ENCODE measurements at regions not wholly inside any gene's neighbourhood (a gene's known extent, or its start where the extent isn't known, plus 50 kb on each side); places are given as distances from the start of the nearest gene placed in this dataset.

DNA sequence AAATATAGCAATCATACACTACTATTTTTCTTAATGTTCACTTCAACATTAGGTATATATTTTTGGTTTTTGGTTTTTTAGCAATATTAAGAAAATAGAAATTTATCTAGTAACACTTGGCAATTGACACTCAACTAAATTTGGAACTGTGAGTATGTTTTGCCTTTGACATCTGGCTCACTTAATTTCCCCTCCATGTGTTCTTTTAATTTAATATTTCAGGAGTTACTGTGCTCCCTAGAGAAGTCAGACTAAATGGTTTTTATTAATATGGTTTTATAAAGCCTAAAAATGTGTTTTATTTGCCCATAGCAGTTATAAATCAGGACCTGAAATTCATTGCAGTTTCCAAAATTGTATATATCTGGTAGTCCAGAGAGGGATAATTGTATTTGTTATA, 175.3 kb upstream of the AVPR1A start:
- no peaks in the 10 kb centered on the region for H3K9me3 ChIP-seq
- no peak for TF ChIP-seq POLR2A (IDR thresholded peaks at IDR 0.05)
- TF ChIP-seq, protein P1, sequence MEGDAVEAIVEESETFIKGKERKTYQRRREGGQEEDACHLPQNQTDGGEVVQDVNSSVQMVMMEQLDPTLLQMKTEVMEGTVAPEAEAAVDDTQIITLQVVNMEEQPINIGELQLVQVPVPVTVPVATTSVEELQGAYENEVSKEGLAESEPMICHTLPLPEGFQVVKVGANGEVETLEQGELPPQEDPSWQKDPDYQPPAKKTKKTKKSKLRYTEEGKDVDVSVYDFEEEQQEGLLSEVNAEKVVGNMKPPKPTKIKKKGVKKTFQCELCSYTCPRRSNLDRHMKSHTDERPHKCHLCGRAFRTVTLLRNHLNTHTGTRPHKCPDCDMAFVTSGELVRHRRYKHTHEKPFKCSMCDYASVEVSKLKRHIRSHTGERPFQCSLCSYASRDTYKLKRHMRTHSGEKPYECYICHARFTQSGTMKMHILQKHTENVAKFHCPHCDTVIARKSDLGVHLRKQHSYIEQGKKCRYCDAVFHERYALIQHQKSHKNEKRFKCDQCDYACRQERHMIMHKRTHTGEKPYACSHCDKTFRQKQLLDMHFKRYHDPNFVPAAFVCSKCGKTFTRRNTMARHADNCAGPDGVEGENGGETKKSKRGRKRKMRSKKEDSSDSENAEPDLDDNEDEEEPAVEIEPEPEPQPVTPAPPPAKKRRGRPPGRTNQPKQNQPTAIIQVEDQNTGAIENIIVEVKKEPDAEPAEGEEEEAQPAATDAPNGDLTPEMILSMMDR (IDR thresholded peaks at IDR 0.05) = no peak
- no peaks in the 10 kb centered on the region for H3K36me3 ChIP-seq (replicated peaks in 1 of 2; ENCODE audit: insufficient read depth in 1 of 2, low read depth in 2 of 2)
- no peak for DNase-seq
- no peak overlapping the region for H3K27ac ChIP-seq
- no peak for ATAC-seq
- no peak overlapping the region for H3K4me3 ChIP-seq
- intact Hi-C loops (cut with DNase I) = no loop called here
- no peaks in the 10 kb centered on the region for H3K4me1 ChIP-seq
- no peaks in the 10 kb centered on the region for H3K27me3 ChIP-seq

DNA sequence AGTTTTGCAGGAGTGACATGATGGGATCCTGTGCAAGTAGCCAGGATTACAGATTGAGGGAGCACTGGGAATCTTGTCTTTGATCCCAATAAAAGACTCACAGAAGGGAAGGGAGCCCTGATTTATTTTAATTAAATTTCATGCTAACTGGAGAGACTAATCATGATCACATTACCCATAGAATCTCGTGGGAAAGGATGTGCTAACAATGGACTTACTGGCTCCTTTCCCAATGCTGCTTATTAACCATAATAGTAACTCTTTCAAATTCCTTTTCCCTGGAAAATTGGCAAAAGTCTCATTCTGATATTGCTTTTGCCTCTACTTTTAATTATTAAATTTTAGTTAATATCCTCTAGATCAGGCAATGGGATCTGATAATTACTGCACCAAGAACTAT, 174.8 kb upstream of the AVPR1A start:
- Histone ChIP-seq H3K4me1 (no peaks in the 10 kb centered on the region), H3K27me3 (no peaks in the 10 kb centered on the region), H3K27ac (no peak overlapping the region), H3K9me3 (no peaks in the 10 kb centered on the region), H3K36me3 (replicated peaks in 1 of 2; ENCODE audit: insufficient read depth in 1 of 2, low read depth in 2 of 2) (no peaks in the 10 kb centered on the region), H3K4me3 (no peak overlapping the region)
- ATAC-seq (no peak), DNase-seq (no peak)
- 7 to 13% methylated on average over 1 of the region's 1 CpG for WGBS, 2 donors
- intact Hi-C loops (cut with DNase I) = no loop called here
- TF ChIP-seq, protein P1 (IDR thresholded peaks at IDR 0.05) = no peak
- TF ChIP-seq POLR2A (IDR thresholded peaks at IDR 0.05) = no peak

DNA sequence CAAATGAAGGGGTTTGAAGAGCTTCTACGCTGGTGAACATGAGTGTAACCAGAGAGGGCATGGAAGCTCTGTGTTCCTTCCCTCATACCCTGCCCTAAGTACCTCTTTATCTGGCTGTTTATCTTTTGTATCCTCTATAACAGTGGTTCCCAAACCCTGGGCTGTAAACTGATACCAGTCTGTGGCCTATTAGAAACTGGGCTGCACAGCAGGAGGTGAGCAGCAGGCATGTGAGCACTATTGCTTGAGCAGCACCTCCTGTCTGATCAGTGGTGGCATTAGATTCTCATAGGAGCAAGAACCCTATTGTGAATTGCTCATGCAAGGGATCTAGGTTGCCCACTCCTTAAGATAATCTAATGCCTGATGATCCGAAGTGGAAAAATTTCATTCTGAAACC, 172.9 kb upstream of the AVPR1A start:
- no peak for ATAC-seq
- Histone ChIP-seq H3K4me3 (no peak overlapping the region), H3K27me3 (no peaks in the 10 kb centered on the region), H3K4me1 (no peaks in the 10 kb centered on the region), H3K27ac (no peak overlapping the region), H3K9me3 (no peaks in the 10 kb centered on the region), H3K36me3 (replicated peaks in 1 of 2; ENCODE audit: insufficient read depth in 1 of 2, low read depth in 2 of 2) (no peaks in the 10 kb centered on the region)
- TF ChIP-seq, protein P1 (IDR thresholded peaks at IDR 0.05) = no peak
- TF ChIP-seq POLR2A (IDR thresholded peaks at IDR 0.05) = no peak
- intact Hi-C loops (cut with DNase I) = no loop called here
- DNase-seq = no peak
- 68 to 70% methylated on average over 2 of the region's 2 CpGs for WGBS, 2 donors

DNA sequence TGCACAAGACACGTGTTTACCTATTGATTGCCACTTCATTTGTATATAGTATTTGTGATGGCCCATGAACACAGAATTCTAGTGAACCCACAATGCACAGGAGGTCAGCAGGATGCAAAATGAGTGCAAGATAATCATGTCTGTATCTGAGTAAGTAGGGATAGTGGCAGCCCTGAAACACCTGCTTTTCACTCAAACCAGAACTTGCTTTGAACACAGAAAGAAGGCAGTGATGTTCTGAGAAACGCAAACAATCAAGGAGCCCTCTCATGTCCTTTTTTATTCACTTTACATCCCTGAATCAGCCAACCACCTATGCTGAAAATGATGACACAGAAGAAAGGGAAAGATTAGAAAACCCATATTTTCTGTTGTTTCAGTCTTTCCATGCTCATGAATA, 170.4 kb upstream of the AVPR1A start:
- no peak for TF ChIP-seq POLR2A (IDR thresholded peaks at IDR 0.05)
- TF ChIP-seq, protein P1 (IDR thresholded peaks at IDR 0.05) = no peak
- ATAC-seq = no peak
- intact Hi-C loops (cut with DNase I) = no loop called here
- Histone ChIP-seq H3K27me3 (no peaks in the 10 kb centered on the region), H3K9me3 (no peaks in the 10 kb centered on the region), H3K36me3 (replicated peaks in 1 of 2; ENCODE audit: insufficient read depth in 1 of 2, low read depth in 2 of 2) (no peaks in the 10 kb centered on the region), H3K4me1 (no peaks in the 10 kb centered on the region), H3K27ac (no peak overlapping the region), H3K4me3 (no peak overlapping the region)
- no peak for DNase-seq
- WGBS, 2 donors = 52 to 74% methylated on average over 2 of the region's 2 CpGs

DNA sequence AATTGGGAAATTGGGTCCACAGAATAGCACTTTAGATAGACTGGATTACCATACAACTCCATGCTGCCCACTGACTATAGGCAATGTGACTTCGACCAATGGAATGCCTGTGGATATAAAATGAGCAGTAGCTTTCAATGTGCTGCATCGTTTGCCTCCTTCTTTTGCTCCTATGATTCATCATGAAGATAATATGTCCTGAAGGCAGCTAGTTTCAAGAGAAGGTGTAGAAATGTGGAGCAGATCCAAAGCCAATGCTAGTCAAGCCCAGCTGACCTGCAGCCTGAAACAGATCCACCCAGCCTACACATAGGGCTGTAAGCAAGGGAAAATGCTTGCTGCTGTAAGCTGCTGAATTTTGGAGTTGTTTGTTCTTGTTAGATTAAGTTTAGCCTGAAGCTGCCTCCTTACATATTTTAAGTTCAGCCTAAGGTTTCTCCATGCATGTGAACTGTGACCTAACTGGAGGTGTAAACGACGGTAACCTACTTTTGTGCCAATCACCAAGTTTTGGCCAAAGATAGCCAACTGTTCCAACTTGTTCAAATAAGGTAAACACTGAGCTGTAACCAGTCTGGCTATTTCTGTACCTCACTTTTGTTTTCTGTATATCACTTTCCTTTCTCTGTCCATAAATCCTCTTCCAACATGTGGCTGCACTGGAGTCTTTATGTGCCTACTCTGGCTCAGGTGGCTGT, 169.1 kb upstream of the AVPR1A start:
- Histone ChIP-seq H3K4me3 (no peak overlapping the region), H3K27ac (no peak overlapping the region), H3K36me3 (replicated peaks in 1 of 2; ENCODE audit: insufficient read depth in 1 of 2, low read depth in 2 of 2) (no peaks in the 10 kb centered on the region), H3K9me3 (no peaks in the 10 kb centered on the region), H3K4me1 (no peaks in the 10 kb centered on the region), H3K27me3 (no peaks in the 10 kb centered on the region)
- intact Hi-C loops (cut with DNase I) = no loop called here
- TF ChIP-seq, protein P1 (IDR thresholded peaks at IDR 0.05) = no peak
- no peak for TF ChIP-seq POLR2A (IDR thresholded peaks at IDR 0.05)
- WGBS, 2 donors = 52 to 62% methylated on average over 4 of the region's 4 CpGs
- DNase-seq (no peak), ATAC-seq (no peak)
